IMR-90 (cell line): ENCODE measurements at regions not wholly inside any gene's neighbourhood (a gene's known extent, or its start where the extent isn't known, plus 50 kb on each side); places are given as distances from the start of the nearest gene placed in this dataset.

Experiments
- ATAC-seq: fragments of 200-7000 bp; cut with Tn5 transposase; 2 replicates; pipeline ENCODE4 v1.9.1; 2020; ENCODE audit warnings: low read depth, mild to moderate bottlenecking, moderate library complexity
- BruUV-seq: library from RNA; stranded (reverse); fragments of 400-500 nt; replicated peaks from 2 replicates; lab custom pipeline; 2021; lab: Mats Ljungman, UMichigan
- CTCF ChIA-PET: fragments of 300-600 bp; formaldehyde crosslinking; extraction: SDS; loops from one replicate; lab custom pipeline; 2021; ENCODE audit warnings: antibody characterized with exemption; lab: Yijun Ruan, JAX
- POLR2A ChIA-PET: fragments of 300-600 bp; sonication (Branson Sonifier 250); formaldehyde crosslinking; loops from one replicate; lab custom pipeline; 2022; ENCODE audit warnings: antibody characterized with exemption; ENCODE audit not compliant: unreplicated experiment; lab: Charles Lee
- DNase-seq: peaks from one replicate; pipeline ENCODE4 v3.0.0; 2013
- H2AFZ ChIP-seq: replicated peaks from 2 replicates; pipeline ENCODE3; 2013; ENCODE audit warnings: low read length, mild to moderate bottlenecking; ENCODE audit not compliant: poor library complexity
- H2AK5ac ChIP-seq: 2 replicates; pipeline ENCODE4 v1.6.1; 2013; ENCODE audit warnings: low read depth, low read length, inconsistent platforms
- H2AK9ac ChIP-seq: replicated peaks from 2 replicates; pipeline ENCODE3; 2013; ENCODE audit warnings: mild to moderate bottlenecking, low read depth, low read length, moderate library complexity; ENCODE audit not compliant: poor library complexity
- H2BK120ac ChIP-seq: 2 replicates; pipeline ENCODE4 v1.6.1; 2013; ENCODE audit warnings: low read depth, low read length, inconsistent platforms
- H2BK15ac ChIP-seq: 3 replicates; pipeline ENCODE4 v1.6.1; 2013; ENCODE audit warnings: low read depth, low read length, inconsistent platforms
- H2BK20ac ChIP-seq: 2 replicates; pipeline ENCODE4 v1.6.1; 2013; ENCODE audit warnings: low read depth, mild to moderate bottlenecking, inconsistent platforms, low read length, moderate library complexity
- H2BK5ac ChIP-seq: 2 replicates; pipeline ENCODE4 v1.6.1; 2013; ENCODE audit warnings: mild to moderate bottlenecking, low read depth, low read length, inconsistent platforms; ENCODE audit not compliant: poor library complexity, severe bottlenecking
- H3K14ac ChIP-seq: replicated peaks from 2 replicates; pipeline ENCODE4 v1.6.1; 2013; ENCODE audit warnings: low read depth, low read length, inconsistent platforms
- H3K18ac ChIP-seq: 2 replicates; pipeline ENCODE4 v1.6.1; 2013; ENCODE audit warnings: low read depth, low read length, control low read depth
- H3K23ac ChIP-seq: 2 replicates; pipeline ENCODE4 v1.6.1; 2013; ENCODE audit warnings: low read depth, low read length, inconsistent platforms
- H3K27ac ChIP-seq: 2 replicates; pipeline ENCODE4 v1.5.1; 2013; ENCODE audit warnings: mild to moderate bottlenecking, control low read depth, low read length; ENCODE audit not compliant: insufficient read depth
- H3K27me3 ChIP-seq: 2 replicates; pipeline ENCODE4 v1.6.1; 2013; ENCODE audit warnings: low read length; ENCODE audit not compliant: control insufficient read depth, insufficient read depth
- H3K36me3 ChIP-seq: 2 replicates; pipeline ENCODE4 v1.6.1; 2013; ENCODE audit warnings: low read length, mixed read lengths; ENCODE audit not compliant: control insufficient read depth, insufficient read depth
- H3K4ac ChIP-seq: 2 replicates; pipeline ENCODE4 v1.6.1; 2013; ENCODE audit warnings: low read depth, low read length, inconsistent platforms
- H3K4me1 ChIP-seq: 2 replicates; pipeline ENCODE4 v1.6.1; 2013; ENCODE audit warnings: low read length, mixed read lengths; ENCODE audit not compliant: control insufficient read depth, insufficient read depth
- H3K4me2 ChIP-seq: 2 replicates; pipeline ENCODE4 v1.6.1; 2013; ENCODE audit warnings: low read depth, mild to moderate bottlenecking, control low read depth, low read length, moderate library complexity
- H3K4me3 ChIP-seq: 2 replicates; pipeline ENCODE4 v1.5.1; 2013; ENCODE audit warnings: low read depth, mild to moderate bottlenecking, control low read depth, low read length, moderate library complexity; ENCODE audit not compliant: insufficient read depth
- H3K56ac ChIP-seq: 2 replicates; pipeline ENCODE4 v1.6.1; 2013; ENCODE audit warnings: low read length, inconsistent platforms; ENCODE audit not compliant: insufficient read depth; ENCODE audit errors: extremely low read depth
- H3K79me1 ChIP-seq, 2 experiments: 2 replicates each; pipeline ENCODE4 v1.6.1; 2013; ENCODE audit warnings: low read length in 2 of 2, inconsistent platforms in 1 of 2, low read depth in 1 of 2
- H3K9ac ChIP-seq: 2 replicates; pipeline ENCODE4 v1.6.1; 2013; ENCODE audit warnings: low read depth, low read length, control low read depth
- H3K9me1 ChIP-seq: 2 replicates; pipeline ENCODE4 v1.6.1; 2013; ENCODE audit warnings: low read length, inconsistent platforms; ENCODE audit not compliant: insufficient read depth
- H3K9me3 ChIP-seq: 2 replicates; pipeline ENCODE4 v1.6.1; 2013; ENCODE audit warnings: low read length; ENCODE audit not compliant: control insufficient read depth, insufficient read depth
- H4K20me1 ChIP-seq: 2 replicates; pipeline ENCODE4 v1.6.1; 2013; ENCODE audit warnings: low read length, inconsistent platforms; ENCODE audit not compliant: insufficient read depth
- H4K5ac ChIP-seq: 2 replicates; pipeline ENCODE4 v1.6.1; 2013; ENCODE audit warnings: mild to moderate bottlenecking, low read depth, low read length, control low read depth
- H4K8ac ChIP-seq, 2 experiments: 2 replicates each; pipeline ENCODE4 v1.6.1; 2013; ENCODE audit warnings: low read depth in 2 of 2, low read length in 2 of 2, control low read depth in 1 of 2, inconsistent platforms in 1 of 2
- H4K91ac ChIP-seq: 2 replicates; pipeline ENCODE4 v1.6.1; 2013; ENCODE audit warnings: low read depth, low read length, inconsistent platforms; ENCODE audit not compliant: insufficient read depth
- BHLHE40 ChIP-seq: fragments of 150-350 bp; IDR thresholded peaks from 2 replicates; pipeline ENCODE4 v1.6.1; 2016; ENCODE audit warnings: mild to moderate bottlenecking, low read depth, low read length
- CTCF ChIP-seq: conservative IDR thresholded peaks from 2 replicates; pipeline ENCODE4 v1.5.1; 2012; ENCODE audit warnings: mild to moderate bottlenecking, low read depth, low read length, improper control_type of control experiment
- FOS ChIP-seq: fragments of 150-350 bp; IDR thresholded peaks from 2 replicates; pipeline ENCODE4 v1.6.1; 2016; ENCODE audit warnings: low read depth, low read length
- MAFK ChIP-seq: IDR thresholded peaks from 2 replicates; pipeline ENCODE4 v1.6.1; 2012; ENCODE audit warnings: low read depth, low read length, improper control_type of control experiment
- MAZ ChIP-seq: IDR thresholded peaks from 2 replicates; pipeline ENCODE4 v1.6.1; 2012; ENCODE audit warnings: low read depth, mild to moderate bottlenecking, low read length, improper control_type of control experiment, moderate library complexity, borderline replicate concordance
- NFE2L2 ChIP-seq: fragments of 150-350 bp; IDR thresholded peaks from 2 replicates; pipeline ENCODE4 v1.6.1; 2016; ENCODE audit warnings: low read depth, mild to moderate bottlenecking, low read length
- POLR2A ChIP-seq: IDR thresholded peaks from 2 replicates; pipeline ENCODE4 v1.6.1; 2012; ENCODE audit warnings: mild to moderate bottlenecking, low read depth, low read length
- SMC3 ChIP-seq: fragments of 150-350 bp; IDR thresholded peaks from 2 replicates; pipeline ENCODE4 v1.6.1; 2016; ENCODE audit warnings: low read depth, mild to moderate bottlenecking, antibody characterized with exemption, low read length, moderate library complexity
- USF2 ChIP-seq: fragments of 150-350 bp; IDR thresholded peaks from 2 replicates; pipeline ENCODE4 v1.6.1; 2017; ENCODE audit warnings: mild to moderate bottlenecking, antibody characterized with exemption, low read length, low read depth
- WGBS, 2 experiments: methylation state at CpG; one replicate each; pipeline versions ENCODE4 v1.1.5 to v1.1.7; 2013; ENCODE audit warnings: missing lambda C conversion rate in 2 of 2; ENCODE audit not compliant: insufficient read length in 1 of 2; ENCODE audit errors: extremely low coverage in 2 of 2; 5-methylcytosine and 5-hydroxymethylcytosine counted together
- dilution Hi-C: fragments of 300-500 bp; cut with HindIII; formaldehyde crosslinking; loops from one replicate; pipeline ENCODE4 v1.14.3; 2018; ENCODE audit warnings: low sequenced_read_pairs; ENCODE audit not compliant: unreplicated experiment
- in situ Hi-C: fragments of 300-500 bp; cut with MboI; formaldehyde crosslinking; loops from 3 replicates; pipeline ENCODE4 v1.14.3; 2019; ENCODE audit warnings: low sequenced_read_pairs, inconsistent platforms, mixed read lengths
- intact Hi-C: fragments of 100-400 bp; cut with micrococcal nuclease; formaldehyde crosslinking; loops from 2 replicates; pipeline ENCODE4 v1.10.0; 2022

- Histone ChIP-seq H2AFZ (no peak overlapping the region), H2AK9ac (no peak overlapping the region), H3K4me2 (no peak overlapping the region), H4K20me1 (no peaks in the 10 kb centered on the region), H3K4ac (no peak overlapping the region), H3K27me3 (no peaks in the 10 kb centered on the region), H2BK5ac (no peak overlapping the region), H2AK5ac (no peak overlapping the region), H3K56ac (no peak overlapping the region), H4K91ac (no peak overlapping the region), H3K23ac (no peak overlapping the region), H3K9me1 (no peaks in the 10 kb centered on the region), H3K9me3 (peaks cover 10% of the 10 kb centered on the region; the same call in 1 of the 2 replicates), H2BK20ac (no peak overlapping the region), H3K18ac (no peak overlapping the region), H3K4me1 (no peaks in the 10 kb centered on the region), H3K4me3 (no peak overlapping the region), H2BK120ac (no peak overlapping the region), H3K79me1 (no peaks in the 10 kb centered on the region), H4K8ac (no peak overlapping the region), H3K9ac (no peak overlapping the region), H4K5ac (no peak overlapping the region), H3K36me3 (no peaks in the 10 kb centered on the region), H3K14ac (no peak overlapping the region), H2BK15ac (no peak overlapping the region), H3K27ac (no peak overlapping the region)
- WGBS, 2 experiments: no CpG with 5 or more reads among the region's 6 CpGs
- no TSS peak for BruUV-seq
- TF ChIP-seq POLR2A (no peak), CTCF (no peak), FOS (no peak), MAFK (no peak), USF2 (no peak), SMC3 (no peak), MAZ (no peak), BHLHE40 (no peak), NFE2L2 (no peak)
- CTCF ChIA-PET: no interaction called here
- dilution Hi-C loops: no loop called here
- no peak for DNase-seq
- in situ Hi-C loops: no loop called here
- intact Hi-C loops: no loop called here
- ATAC-seq: no peak
- POLR2A ChIA-PET: no interaction called here
Observed at GRCh38 chr6:101284131-101284530, 109.4 kb upstream of the GRIK2 start.
